Thymus (tissue), 11 donors: ENCODE measurements at regions not wholly inside any gene's neighbourhood (a gene's known extent, or its start where the extent isn't known, plus 50 kb on each side); places are given as distances from the start of the nearest gene placed in this dataset.
"Not testable (repeated sequence)": the region's sequence is repeated elsewhere in the genome, so short reads cannot be mapped to it uniquely, and the experiment has no call there.

ENCODE experiments used
- DNase-seq, 9 donors: peaks; one replicate each; pipeline ENCODE4 v3.0.0-alpha.2; 2013; ENCODE audit warnings: low spot score in 9 of 9, low read depth in 6 of 9, missing footprints in 1 of 9
- H3K27ac ChIP-seq, 2 donors: one replicate each; pipeline ENCODE4 v1.5.1; 2013; ENCODE audit warnings: control low read depth in 1 of 2, low read depth in 1 of 2, low read length in 1 of 2, mild to moderate bottlenecking in 1 of 2, moderate library complexity in 1 of 2
- H3K27me3 ChIP-seq, 2 donors: one replicate each; pipeline ENCODE4 v1.5.1; 2013; ENCODE audit warnings: low read length in 1 of 2; ENCODE audit not compliant: control insufficient read depth in 2 of 2, insufficient read depth in 1 of 2
- H3K36me3 ChIP-seq, 2 donors: one replicate each; pipeline ENCODE4 v1.5.1; 2013; ENCODE audit warnings: low read length in 1 of 2, mild to moderate bottlenecking in 1 of 2, moderate library complexity in 1 of 2; ENCODE audit not compliant: control insufficient read depth in 2 of 2, insufficient read depth in 2 of 2
- H3K4me1 ChIP-seq, 2 donors: one replicate each; pipeline ENCODE4 v1.5.1; 2013; ENCODE audit warnings: low read length in 2 of 2; ENCODE audit not compliant: control insufficient read depth in 2 of 2, insufficient read depth in 2 of 2
- H3K4me3 ChIP-seq, 2 donors: one replicate each; pipeline ENCODE4 v1.5.1; 2013; ENCODE audit warnings: low read length in 2 of 2, control low read depth in 1 of 2, mild to moderate bottlenecking in 1 of 2
- H3K9me3 ChIP-seq, 2 donors: one replicate each; pipeline ENCODE4 v1.5.1; 2013; ENCODE audit warnings: low read length in 1 of 2, mild to moderate bottlenecking in 1 of 2; ENCODE audit not compliant: control insufficient read depth in 2 of 2, insufficient read depth in 1 of 2
- WGBS: extraction: QIAGEN DNeasy Blood & Tissue Kit; methylation state at CpG from one replicate; pipeline ENCODE4 v1.1.7; 2013; 5-methylcytosine and 5-hydroxymethylcytosine counted together
- donor health status: healthy.

DNA sequence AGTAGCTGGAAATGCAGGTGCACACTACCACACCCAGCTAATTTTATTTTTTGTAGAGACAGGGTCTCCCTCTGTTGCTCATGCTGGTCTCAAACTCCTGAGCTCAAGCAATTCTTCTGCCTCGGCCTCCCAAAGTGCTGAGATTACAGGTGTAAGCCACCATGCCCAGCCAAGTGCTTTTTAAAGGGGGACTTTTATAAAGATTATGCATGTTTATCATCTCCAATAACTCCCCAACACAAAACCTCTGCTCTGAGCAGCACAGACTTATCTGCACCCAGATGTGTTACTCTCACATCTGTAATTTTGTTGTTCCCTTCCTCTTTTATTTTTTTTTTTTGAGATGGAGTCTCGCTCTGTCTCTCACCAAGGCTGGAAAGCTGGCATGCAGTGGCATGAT, 108.6 kb downstream of the TRIM69 start:
- not testable (repeated sequence) for DNase-seq, H3K27ac ChIP-seq, H3K9me3 ChIP-seq, H3K4me3 ChIP-seq, H3K27me3 ChIP-seq, H3K4me1 ChIP-seq, H3K36me3 ChIP-seq
- 92% methylated on average over 2 of the region's 2 CpGs for WGBS

DNA sequence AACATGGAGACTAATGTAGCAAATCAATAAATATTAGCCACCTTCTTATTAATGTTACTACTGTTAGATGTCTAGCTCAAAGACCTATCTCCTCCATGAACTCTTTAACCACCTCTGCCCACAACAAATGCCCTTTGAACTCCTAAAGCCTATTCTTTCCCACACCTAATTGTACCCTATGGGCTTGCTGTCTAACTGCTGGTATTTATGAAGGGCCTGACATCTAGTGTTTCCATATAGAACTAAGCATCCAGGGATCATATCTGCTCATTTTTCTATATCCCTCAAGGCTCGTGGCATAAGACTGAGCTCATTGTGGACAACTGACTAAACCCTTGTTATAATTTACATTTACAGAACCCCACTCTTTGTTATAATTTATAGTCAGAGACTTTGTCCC, 109.8 kb downstream of the TRIM69 start:
- H3K9me3 ChIP-seq, result not testable (repeated sequence)
- 100% methylated on average over 1 of the region's 1 CpG for WGBS

DNA sequence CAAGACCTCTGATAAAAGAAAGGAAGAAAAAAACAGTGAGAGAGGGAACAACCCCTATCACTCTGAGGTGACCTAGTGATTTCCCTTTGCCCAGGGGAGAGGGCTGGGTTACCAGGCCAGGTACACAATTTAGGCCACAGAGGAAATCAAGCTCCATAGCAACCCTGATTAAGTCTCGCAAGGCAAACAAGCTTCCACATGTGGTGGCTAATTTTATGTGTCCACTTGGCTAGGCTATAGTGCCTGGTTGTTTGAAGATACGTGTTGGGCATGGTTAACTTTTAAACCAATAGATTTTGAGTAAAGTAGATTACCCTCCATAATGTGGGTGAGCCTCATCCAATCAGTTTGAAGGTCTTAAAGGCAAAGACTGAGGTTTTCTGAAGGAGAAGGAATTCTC, 108.9 kb upstream of the TERB2 start:
- H3K9me3 ChIP-seq, H3K4me3 ChIP-seq, H3K4me1 ChIP-seq, DNase-seq, H3K27me3 ChIP-seq, H3K27ac ChIP-seq, H3K36me3 ChIP-seq: not testable (repeated sequence)
- WGBS, result 97% methylated on average over 2 of the region's 2 CpGs

More for the DNA sequence above, 109.8 kb downstream of the TRIM69 start:
- H3K4me1 ChIP-seq, H3K4me3 ChIP-seq, H3K27me3 ChIP-seq, DNase-seq, H3K27ac ChIP-seq, H3K36me3 ChIP-seq: not testable (repeated sequence)

DNA sequence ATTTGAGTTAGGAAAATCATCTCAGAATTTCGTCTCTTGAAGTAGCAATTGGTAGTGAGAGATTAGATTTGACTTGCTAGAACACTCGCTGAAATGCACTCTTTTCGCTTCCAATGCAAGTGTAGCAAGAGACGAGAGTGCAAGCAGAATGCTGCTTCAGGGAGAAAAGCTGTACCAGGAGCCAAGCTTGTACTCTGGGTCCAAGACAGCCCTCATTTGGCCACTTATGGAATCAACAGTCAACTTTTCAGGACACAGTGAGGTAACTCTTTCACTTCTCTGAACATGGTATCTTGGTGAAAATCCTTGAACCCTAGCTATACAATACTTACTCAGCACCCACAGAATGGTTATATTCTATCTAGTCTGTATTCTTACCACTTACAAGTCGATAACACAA, 107.6 kb upstream of the TERB2 start:
- H3K36me3 ChIP-seq, H3K4me3 ChIP-seq, H3K9me3 ChIP-seq, DNase-seq, H3K27ac ChIP-seq, H3K27me3 ChIP-seq, H3K4me1 ChIP-seq: not testable (repeated sequence)
- WGBS, result 93% methylated on average over 5 of the region's 5 CpGs

DNA sequence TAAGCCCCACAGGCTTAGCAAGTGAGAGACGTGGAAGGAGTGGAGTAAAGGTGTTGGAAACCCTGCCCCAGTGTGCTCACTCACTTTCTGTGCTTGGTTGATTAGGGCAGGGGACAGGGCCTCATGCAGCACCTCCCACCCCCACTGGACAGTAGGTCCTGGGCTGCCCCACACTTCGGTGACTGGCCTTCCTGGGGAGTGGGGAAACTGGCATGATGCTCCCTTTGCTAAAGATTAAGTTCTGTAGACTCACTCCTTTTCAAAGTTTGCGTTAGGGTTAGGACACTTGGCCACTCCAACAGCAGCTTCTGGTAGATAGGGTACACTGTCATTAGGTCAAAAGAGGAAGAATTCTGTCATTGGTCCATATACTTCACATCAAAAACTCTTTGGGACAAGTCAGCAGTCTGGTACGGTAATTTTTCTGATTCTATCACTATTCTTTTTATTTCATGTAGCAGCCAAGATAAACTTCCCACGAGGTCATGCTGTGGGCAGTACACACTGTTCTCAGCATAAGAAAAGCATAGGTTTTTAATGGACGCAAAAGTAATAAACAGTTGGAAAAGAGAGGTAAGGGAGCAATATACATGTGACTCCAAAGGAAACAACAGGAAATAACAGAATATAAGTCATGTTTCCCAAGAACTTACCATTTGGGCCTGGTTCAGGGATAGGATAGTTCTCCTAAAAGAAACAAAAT, 106.6 kb upstream of the TERB2 start:
- not testable (repeated sequence) for H3K27ac ChIP-seq, H3K4me3 ChIP-seq, H3K27me3 ChIP-seq, DNase-seq, H3K4me1 ChIP-seq, H3K9me3 ChIP-seq, H3K36me3 ChIP-seq
- WGBS, result 95% methylated on average over 6 of the region's 6 CpGs

DNA sequence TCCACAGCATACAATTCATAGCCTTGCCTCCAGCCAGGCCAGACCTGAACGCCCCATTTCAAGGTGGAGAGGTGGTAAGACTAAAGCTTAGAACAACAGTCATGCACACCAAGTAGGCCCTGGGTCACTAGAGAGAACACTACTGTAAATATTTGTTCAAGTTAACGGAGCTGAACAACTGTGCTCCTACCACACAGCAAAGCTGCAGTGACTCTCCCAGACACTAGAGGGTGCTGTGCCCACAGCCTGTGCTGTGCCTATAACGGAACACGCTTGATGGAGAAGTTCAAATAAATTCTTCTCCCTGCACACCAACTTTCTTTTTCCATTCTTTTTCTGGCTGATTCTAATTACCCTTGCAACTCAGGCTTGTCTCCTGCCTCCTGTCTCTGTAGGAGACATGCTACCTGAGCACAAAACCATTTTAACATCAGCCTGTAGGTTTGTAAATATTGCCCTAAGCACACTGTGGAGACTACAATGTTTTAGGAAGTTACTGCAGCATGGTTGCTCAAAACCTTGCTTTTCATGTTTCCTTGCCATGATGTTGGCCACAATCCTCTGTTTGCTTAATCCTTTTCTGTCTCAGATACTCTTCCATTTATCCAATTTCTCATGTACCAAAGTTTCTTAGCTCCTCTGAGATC, 103.1 kb upstream of the TERB2 start:
- H3K27me3 ChIP-seq, H3K27ac ChIP-seq, H3K4me3 ChIP-seq, H3K9me3 ChIP-seq, H3K4me1 ChIP-seq, H3K36me3 ChIP-seq: not testable (repeated sequence)
- DNase-seq, result peak; percentile 14 to 63 (median 32)
- WGBS, result 47% methylated on average over 4 of the region's 4 CpGs

DNA sequence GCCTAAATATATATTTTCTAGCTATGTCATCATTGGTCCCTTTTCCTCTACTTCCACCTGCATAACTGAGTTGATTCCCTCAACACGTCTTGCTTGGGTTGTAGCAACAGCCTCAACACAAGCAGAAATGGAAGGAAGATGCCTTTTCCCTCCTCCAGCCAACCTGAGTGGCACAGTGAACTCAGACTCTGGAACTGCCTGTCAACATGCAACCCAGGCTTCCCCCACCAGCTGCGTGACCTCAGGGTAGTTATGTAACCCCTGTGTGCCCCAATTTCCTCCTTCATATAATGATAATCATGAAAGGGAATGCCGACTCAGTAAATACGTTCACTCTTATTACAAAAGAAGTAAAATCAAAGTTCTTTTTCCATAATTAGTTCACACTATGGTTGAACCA, 101.8 kb upstream of the TERB2 start:
- 87% methylated on average over 4 of the region's 4 CpGs for WGBS

DNA sequence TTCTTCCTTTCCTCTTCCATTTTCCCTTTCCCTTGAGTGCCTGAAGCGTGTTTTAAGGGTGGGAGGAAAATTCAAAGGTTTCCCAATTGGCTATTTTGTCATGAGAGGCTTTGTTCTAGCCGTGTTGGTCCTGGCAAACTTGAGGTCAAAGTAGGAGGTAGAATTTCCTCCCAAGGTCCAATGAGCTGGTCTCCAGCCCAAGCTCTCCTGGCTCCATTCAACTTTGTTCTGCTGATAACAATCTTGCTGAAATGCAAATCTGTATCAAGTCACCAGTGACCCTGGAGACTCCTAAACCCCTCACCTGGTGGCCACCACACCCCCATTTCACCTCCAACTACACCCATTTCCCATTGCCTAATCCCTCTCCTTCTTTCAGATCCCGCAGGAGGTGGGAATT, 100.2 kb upstream of the TERB2 start:
- DNase-seq, H3K27me3 ChIP-seq, H3K36me3 ChIP-seq, H3K4me1 ChIP-seq, H3K27ac ChIP-seq, H3K9me3 ChIP-seq, H3K4me3 ChIP-seq: not testable (repeated sequence)
- 86% methylated on average over 3 of the region's 3 CpGs for WGBS

More for the DNA sequence above, 101.8 kb upstream of the TERB2 start:
- not testable (repeated sequence) for H3K36me3 ChIP-seq, H3K4me1 ChIP-seq, H3K27ac ChIP-seq, H3K4me3 ChIP-seq, H3K9me3 ChIP-seq, H3K27me3 ChIP-seq, DNase-seq

DNA sequence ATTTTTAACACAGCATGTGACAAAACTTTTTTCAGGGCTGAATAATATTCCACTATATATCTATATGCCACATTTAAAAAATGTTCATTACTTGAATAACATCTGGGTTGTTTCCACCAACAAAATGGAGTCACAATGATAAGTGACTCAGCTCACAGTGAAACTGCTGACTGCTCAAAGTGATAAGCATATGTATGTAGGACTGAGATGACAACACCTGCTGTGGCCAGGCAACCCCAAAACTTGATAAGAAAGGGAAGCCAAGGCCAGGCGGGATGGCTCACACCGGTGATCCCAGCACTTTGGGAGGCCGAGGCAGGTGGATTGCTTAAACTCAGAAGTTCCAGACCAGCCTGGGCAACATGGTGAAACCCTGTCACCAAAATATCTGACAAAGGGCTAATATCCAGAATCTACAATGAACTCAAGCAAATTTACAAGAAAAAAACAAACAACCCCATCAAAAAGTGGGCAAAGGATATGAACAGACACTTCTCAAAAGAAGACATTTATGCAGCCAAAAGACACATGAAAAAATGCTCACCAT, 99.2 kb upstream of the TERB2 start:
- not testable (repeated sequence) for H3K27me3 ChIP-seq, DNase-seq
- 100% methylated on average over 1 of the region's 3 CpGs for WGBS

More for the DNA sequence above, 99.2 kb upstream of the TERB2 start:
- H3K36me3 ChIP-seq, H3K4me1 ChIP-seq, H3K4me3 ChIP-seq, H3K27ac ChIP-seq, H3K9me3 ChIP-seq: not testable (repeated sequence)
